Mesenchymal stem cell (in vitro differentiated cells and primary cell): ENCODE measurements at regions not wholly inside any gene's neighbourhood (a gene's known extent, or its start where the extent isn't known, plus 50 kb on each side); places are given as distances from the start of the nearest gene placed in this dataset.

Source experiments
- DNase-seq: peaks from one replicate; pipeline ENCODE4 v3.0.0-alpha.2; 2013
- H2AFZ ChIP-seq: one replicate; pipeline ENCODE4 v1.6.1; 2013; ENCODE audit warnings: low read depth, mild to moderate bottlenecking, control low read depth, inconsistent platforms, low read length, moderate library complexity
- H2AK5ac ChIP-seq: 2 replicates; pipeline ENCODE4 v1.6.1; 2013; ENCODE audit warnings: low read length, moderate library complexity, mild to moderate bottlenecking, inconsistent platforms; ENCODE audit not compliant: severe bottlenecking
- H2BK120ac ChIP-seq: one replicate; pipeline ENCODE4 v1.6.1; 2013; ENCODE audit warnings: low read depth, mild to moderate bottlenecking, inconsistent platforms, low read length, moderate library complexity
- H2BK12ac ChIP-seq, 2 experiments: one replicate each; pipeline ENCODE4 v1.6.1; 2013; ENCODE audit warnings: inconsistent platforms in 2 of 2, low read length in 2 of 2, mild to moderate bottlenecking in 2 of 2, moderate library complexity in 2 of 2, control low read depth in 1 of 2
- H2BK15ac ChIP-seq: one replicate; pipeline ENCODE4 v1.6.1; 2013; ENCODE audit warnings: mild to moderate bottlenecking, low read depth, inconsistent platforms; ENCODE audit not compliant: poor library complexity, severe bottlenecking
- H2BK5ac ChIP-seq: 2 replicates; pipeline ENCODE4 v1.6.1; 2013; ENCODE audit warnings: low read depth, mild to moderate bottlenecking, low read length, control low read depth, inconsistent platforms; ENCODE audit not compliant: poor library complexity, severe bottlenecking
- H3K14ac ChIP-seq, 2 experiments: one replicate each; pipeline ENCODE4 v1.6.1; 2013; ENCODE audit warnings: inconsistent platforms in 2 of 2, low read length in 2 of 2, control low read depth in 1 of 2, mild to moderate bottlenecking in 1 of 2, moderate library complexity in 1 of 2
- H3K18ac ChIP-seq, 2 experiments: one replicate each; pipeline ENCODE4 v1.6.1; 2013; ENCODE audit warnings: inconsistent platforms in 2 of 2, low read length in 2 of 2, control low read depth in 1 of 2, low read depth in 1 of 2, mild to moderate bottlenecking in 1 of 2
- H3K23ac ChIP-seq, 2 experiments: one replicate each; pipeline ENCODE4 v1.6.1; 2013; ENCODE audit warnings: inconsistent platforms in 2 of 2, low read length in 2 of 2, mild to moderate bottlenecking in 2 of 2, moderate library complexity in 2 of 2, control low read depth in 1 of 2
- H3K27ac ChIP-seq: 2 replicates; pipeline ENCODE4 v1.5.1; 2013; ENCODE audit warnings: mild to moderate bottlenecking, moderate library complexity, low read length, control low read depth, inconsistent platforms; ENCODE audit not compliant: poor library complexity, severe bottlenecking
- H3K27me3 ChIP-seq, 2 experiments: 2 replicates each; pipeline versions ENCODE4 v1.6.1 to v1.7.0; 2013; ENCODE audit warnings: low read length in 2 of 2, mild to moderate bottlenecking in 2 of 2, moderate library complexity in 2 of 2, control low read depth in 1 of 2, inconsistent platforms in 1 of 2; ENCODE audit not compliant: control insufficient read depth in 1 of 2, insufficient read depth in 1 of 2
- H3K36me3 ChIP-seq, 2 experiments: 2 replicates each; pipeline versions ENCODE4 v1.6.1 to v1.7.0; 2013; ENCODE audit warnings: low read length in 2 of 2, control low read depth in 1 of 2, inconsistent platforms in 1 of 2, low read depth in 1 of 2, mild to moderate bottlenecking in 1 of 2; ENCODE audit not compliant: insufficient read depth in 2 of 2, control insufficient read depth in 1 of 2
- H3K4ac ChIP-seq, 2 experiments: one replicate each; pipeline ENCODE4 v1.6.1; 2013; ENCODE audit warnings: inconsistent platforms in 2 of 2, low read length in 2 of 2, mild to moderate bottlenecking in 2 of 2, moderate library complexity in 2 of 2, control low read depth in 1 of 2, low read depth in 1 of 2
- H3K4me1 ChIP-seq: 2 replicates; pipeline ENCODE4 v1.6.1; 2013; ENCODE audit warnings: low read depth, low read length, control low read depth; ENCODE audit not compliant: control insufficient read depth, insufficient read depth
- H3K4me2 ChIP-seq: 2 replicates; pipeline ENCODE4 v1.6.1; 2013; ENCODE audit warnings: low read length, mild to moderate bottlenecking, inconsistent platforms; ENCODE audit not compliant: poor library complexity, severe bottlenecking
- H3K4me3 ChIP-seq, 2 experiments: 2 replicates each; pipeline versions ENCODE4 v1.5.1 to v1.7.0; 2013; ENCODE audit warnings: low read length in 2 of 2, mild to moderate bottlenecking in 2 of 2, control low read depth in 1 of 2, low read depth in 1 of 2; ENCODE audit not compliant: insufficient read depth in 1 of 2
- H3K79me1 ChIP-seq: replicated peaks from 2 replicates; pipeline ENCODE4 v1.6.1; 2013; ENCODE audit warnings: mild to moderate bottlenecking, control low read depth, low read length, inconsistent platforms; ENCODE audit not compliant: poor library complexity, severe bottlenecking
- H3K9ac ChIP-seq: 2 replicates; pipeline ENCODE4 v1.7.0; 2013; ENCODE audit warnings: mild to moderate bottlenecking, low read length, moderate library complexity
- H3K9me3 ChIP-seq: 2 replicates; pipeline ENCODE4 v1.7.0; 2013; ENCODE audit warnings: mild to moderate bottlenecking, low read length; ENCODE audit not compliant: control insufficient read depth
- H4K8ac ChIP-seq: one replicate; pipeline ENCODE4 v1.6.1; 2013; ENCODE audit warnings: inconsistent platforms, mild to moderate bottlenecking, low read length, moderate library complexity
- H4K91ac ChIP-seq: one replicate; pipeline ENCODE4 v1.6.1; 2013; ENCODE audit warnings: mild to moderate bottlenecking, low read length, inconsistent platforms
- whole genome bisulfite sequencing: methylation state at CpG from one replicate; pipeline ENCODE4 v1.1.7; 2013; ENCODE audit warnings: mixed read lengths; 5-methylcytosine and 5-hydroxymethylcytosine counted together

GRCh38 chr22:48535868-48536540 is 1291.7 kb downstream of the BRD1 start:
- Histone ChIP-seq H3K79me1 (no peaks in the 10 kb centered on the region), H2BK15ac (no peak overlapping the region), H3K4me2 (no peak overlapping the region), H2AFZ (no peak overlapping the region), H3K4ac (no peak overlapping the region), H3K4me3 (no peak overlapping the region), H3K27ac (no peak overlapping the region), H2BK120ac (no peak overlapping the region), H3K23ac (no peak overlapping the region), H4K8ac (no peak overlapping the region), H2BK5ac (no peak overlapping the region), H4K91ac (no peak overlapping the region), H2AK5ac (no peak overlapping the region), H3K9me3 (no peaks in the 10 kb centered on the region), H3K14ac (no peak overlapping the region), H3K18ac (no peak overlapping the region), H2BK12ac (no peak overlapping the region), H3K4me1 (no peaks in the 10 kb centered on the region), H3K36me3 (no peaks in the 10 kb centered on the region), H3K27me3 (no peaks in the 10 kb centered on the region), H3K9ac (no peak overlapping the region)
- no peak for DNase-seq
- WGBS, result 95% methylated on average over 35 of the region's 39 CpGs

GRCh38 chr22:48534395-48534958 is 1293.2 kb downstream of the BRD1 start:
- Histone ChIP-seq H2BK12ac (no peak overlapping the region), H3K4me1 (no peaks in the 10 kb centered on the region), H3K4me2 (no peak overlapping the region), H3K4me3 (no peak overlapping the region), H2BK5ac (no peak overlapping the region), H3K23ac (no peak overlapping the region), H3K9ac (no peak overlapping the region), H3K14ac (no peak overlapping the region), H2BK120ac (no peak overlapping the region), H2BK15ac (no peak overlapping the region), H3K36me3 (no peaks in the 10 kb centered on the region), H3K27ac (no peak overlapping the region), H3K4ac (no peak overlapping the region), H4K91ac (no peak overlapping the region), H4K8ac (no peak overlapping the region), H3K27me3 (no peaks in the 10 kb centered on the region), H3K9me3 (no peaks in the 10 kb centered on the region), H2AK5ac (no peak overlapping the region), H3K79me1 (no peaks in the 10 kb centered on the region), H3K18ac (no peak overlapping the region), H2AFZ (no peak overlapping the region)
- WGBS, result 88% methylated on average over 13 of the region's 22 CpGs
- DNase-seq, result no peak

- Histone ChIP-seq H3K4me3 (no peak overlapping the region), H3K23ac (no peak overlapping the region), H3K27ac (no peak overlapping the region), H2BK5ac (no peak overlapping the region), H4K91ac (no peak overlapping the region), H3K4me2 (no peak overlapping the region), H2BK15ac (no peak overlapping the region), H3K27me3 (no peaks in the 10 kb centered on the region), H2BK12ac (no peak overlapping the region), H3K4me1 (no peaks in the 10 kb centered on the region), H2AFZ (no peak overlapping the region), H3K36me3 (no peaks in the 10 kb centered on the region), H3K9me3 (no peaks in the 10 kb centered on the region), H3K18ac (no peak overlapping the region), H4K8ac (no peak overlapping the region), H2BK120ac (no peak overlapping the region), H3K79me1 (no peaks in the 10 kb centered on the region), H3K14ac (no peak overlapping the region), H2AK5ac (no peak overlapping the region), H3K4ac (no peak overlapping the region), H3K9ac (no peak overlapping the region)
- no peak for DNase-seq
- 75% methylated on average over 12 of the region's 12 CpGs for WGBS
Measured at GRCh38 chr22:48532986-48533385, 1294.7 kb downstream of the BRD1 start.

- Histone ChIP-seq H3K36me3 (no peaks in the 10 kb centered on the region), H3K79me1 (no peaks in the 10 kb centered on the region), H3K9ac (no peak overlapping the region), H3K18ac (no peak overlapping the region), H3K14ac (no peak overlapping the region), H2BK15ac (no peak overlapping the region), H3K9me3 (no peaks in the 10 kb centered on the region), H3K23ac (no peak overlapping the region), H4K8ac (no peak overlapping the region), H3K4me1 (no peaks in the 10 kb centered on the region), H2BK5ac (no peak overlapping the region), H2AFZ (no peak overlapping the region), H2AK5ac (no peak overlapping the region), H3K27ac (no peak overlapping the region), H3K4ac (no peak overlapping the region), H2BK120ac (no peak overlapping the region), H3K4me3 (no peak overlapping the region), H4K91ac (no peak overlapping the region), H3K4me2 (no peak overlapping the region), H2BK12ac (no peak overlapping the region), H3K27me3 (no peaks in the 10 kb centered on the region)
- WGBS, result 88% methylated on average over 18 of the region's 20 CpGs
- no peak for DNase-seq
Measured at GRCh38 chr22:48531761-48532435, 1295.8 kb downstream of the BRD1 start.
